GM12891 (cell line): ENCODE measurements at regions not wholly inside any gene's neighbourhood (a gene's known extent, or its start where the extent isn't known, plus 50 kb on each side); places are given as distances from the start of the nearest gene placed in this dataset.
"Not testable (repeated sequence)": the region's sequence is repeated elsewhere in the genome, so short reads cannot be mapped to it uniquely, and the experiment has no call there.

Source experiments
- DNase-seq: peaks from one replicate; pipeline ENCODE4 v3.0.0; 2011; ENCODE audit warnings: low spot score; ENCODE audit not compliant: insufficient read length
- FAIRE-seq: peaks from 2 replicates; lab custom pipeline; 2011; peaks lifted over from hg19 to GRCh38; lab: Jason Lieb, UNC
- PAX5 ChIP-seq: IDR thresholded peaks from 2 replicates; pipeline ENCODE4 v1.6.1; 2011; ENCODE audit warnings: low read length, moderate library complexity, mild to moderate bottlenecking; ENCODE audit not compliant: insufficient read depth, severe bottlenecking
- POLR2A ChIP-seq: IDR thresholded peaks from 2 replicates; pipeline ENCODE4 v1.6.1; 2011; ENCODE audit warnings: low read depth, low read length, control low read depth
- POLR2AphosphoS5 ChIP-seq: IDR thresholded peaks from 2 replicates; pipeline ENCODE4 v1.6.1; 2011; ENCODE audit warnings: low read depth, low read length, control low read depth
- POU2F2 ChIP-seq: IDR thresholded peaks from 2 replicates; pipeline ENCODE4 v1.6.1; 2011; ENCODE audit warnings: low read depth, mild to moderate bottlenecking, control low read depth, low read length, moderate library complexity
- SPI1 ChIP-seq: IDR thresholded peaks from 2 replicates; pipeline ENCODE4 v1.6.1; 2011; ENCODE audit warnings: low read depth, low read length, control low read depth
- TAF1 ChIP-seq: IDR thresholded peaks from 2 replicates; pipeline ENCODE4 v1.6.1; 2011; ENCODE audit warnings: low read depth, low read length, control low read depth

GRCh38 chr10:59433720-59434428, 71.5 kb upstream of the FAM13C start:
- DNase-seq (no peak), FAIRE-seq (no peak)
- TF ChIP-seq POU2F2 (no peak), SPI1 (no peak), POLR2A (no peak), PAX5 (no peak), POLR2AphosphoS5 (no peak), TAF1 (no peak)

- no peak for TF ChIP-seq POLR2AphosphoS5
- no peak for TF ChIP-seq SPI1
- no peak for TF ChIP-seq POU2F2
- TF ChIP-seq PAX5: no peak
- TF ChIP-seq POLR2A: no peak
- no peak for TF ChIP-seq TAF1
- DNase-seq (no peak), FAIRE-seq (no peak)
Observed at GRCh38 chr10:59432207-59432900, 70.0 kb upstream of the FAM13C start.

GRCh38 chr10:59413795-59414194, 51.4 kb upstream of the FAM13C start:
- FAIRE-seq, DNase-seq: not testable (repeated sequence)
